ENCODE measurements at regions not wholly inside any gene's neighbourhood (a gene's known extent, or its start where the extent isn't known, plus 50 kb on each side); places are given as distances from the start of the nearest gene placed in this dataset.
"Not testable (repeated sequence)": the region's sequence is repeated elsewhere in the genome, so short reads cannot be mapped to it uniquely, and the experiment has no call there.

GRCh38 chr9:13461414-13461991 is 182.0 kb upstream of the MPDZ start:
- no peak for FAIRE-seq

GRCh38 chr9:13459071-13459470 is 179.6 kb upstream of the MPDZ start:
- no peak for FAIRE-seq

DNA sequence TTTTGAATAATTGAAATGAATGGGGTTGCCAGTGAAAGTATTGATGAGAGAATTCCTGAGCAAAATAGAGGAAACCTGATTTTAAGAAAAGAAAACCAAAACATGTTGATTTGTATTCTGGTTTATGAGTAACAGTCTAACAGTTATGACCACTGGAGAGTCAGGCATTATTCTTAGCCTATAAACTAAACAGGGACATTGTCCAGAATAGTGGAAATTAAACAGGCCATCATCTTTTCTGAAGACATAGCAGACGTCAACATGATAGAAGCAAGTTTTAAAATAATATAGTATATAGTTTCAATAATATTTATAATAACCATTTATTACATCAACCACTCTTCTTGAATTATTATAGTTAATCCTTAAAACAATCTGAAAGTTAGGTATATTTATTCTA is 178.3 kb upstream of the MPDZ start:
- FAIRE-seq: no peak

DNA sequence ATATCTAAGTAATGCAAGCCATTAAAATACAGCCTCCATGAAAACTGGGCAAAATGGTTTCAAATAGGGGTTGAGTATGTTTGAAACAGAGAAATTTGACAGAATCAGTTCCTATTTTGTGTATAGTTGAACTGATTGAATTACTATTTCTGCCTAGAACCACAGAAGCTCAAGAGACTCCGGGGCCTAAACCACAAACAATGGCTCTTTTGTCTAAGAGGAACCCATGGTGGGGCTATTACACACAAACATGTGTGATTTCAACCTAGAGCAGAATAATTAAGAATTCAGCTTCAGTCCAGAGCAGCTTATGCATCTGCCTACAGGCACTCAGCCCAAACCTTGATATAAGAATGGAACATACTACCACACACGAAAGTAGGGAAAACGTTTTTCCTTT is 171.2 kb upstream of the MPDZ start:
- no peak for FAIRE-seq

DNA sequence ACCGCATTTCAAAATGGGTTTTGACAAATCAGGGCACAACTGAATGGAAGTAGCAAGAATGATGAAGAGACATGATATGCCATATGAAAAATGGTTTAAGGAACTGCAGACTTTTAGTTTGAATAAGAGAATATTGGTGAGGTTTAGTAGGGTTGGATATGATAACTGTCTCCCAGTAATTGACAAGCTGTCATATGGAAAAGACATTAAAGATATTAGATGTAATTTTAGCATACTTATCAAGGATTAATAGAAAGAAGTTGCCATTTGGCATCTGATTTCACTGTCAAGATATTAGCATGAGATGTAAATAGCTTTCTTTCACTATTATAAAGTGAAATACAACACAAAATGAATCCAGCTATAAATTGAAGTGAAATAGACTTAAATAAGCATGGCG is 169.0 kb upstream of the MPDZ start:
- no peak for FAIRE-seq

DNA sequence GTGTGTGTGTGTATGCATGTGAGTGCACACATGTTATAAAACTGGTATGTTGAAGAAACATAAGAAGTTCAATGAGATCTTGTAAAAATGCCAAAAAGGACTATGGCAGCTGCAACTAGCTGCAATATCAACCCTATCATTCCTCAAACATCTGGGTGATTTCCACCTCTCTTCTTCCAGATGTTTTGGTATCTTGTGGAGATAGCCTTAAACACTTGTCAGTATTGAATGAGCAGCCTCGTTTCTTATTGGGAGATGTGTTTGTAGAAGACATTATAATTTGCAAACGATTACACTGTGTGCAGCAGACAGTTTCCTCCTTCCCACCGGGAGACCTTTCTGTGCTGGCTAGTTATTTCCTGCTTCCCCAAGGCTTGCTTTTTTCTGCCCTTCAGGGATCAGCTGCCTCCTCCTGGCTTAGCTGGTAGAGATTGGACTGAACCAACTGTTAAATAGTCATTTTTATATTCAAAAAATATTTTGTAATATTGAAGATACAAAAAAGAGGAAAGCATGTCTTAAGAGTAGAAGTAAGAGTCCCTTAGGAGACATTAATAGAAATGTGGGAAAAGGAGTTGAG is 168.4 kb upstream of the MPDZ start:
- FAIRE-seq: no peak

- FAIRE-seq: peak; percentile 31
These were observed 167.7 kb upstream of the MPDZ start for GRCh38 chr9:13446938-13447842.

DNA sequence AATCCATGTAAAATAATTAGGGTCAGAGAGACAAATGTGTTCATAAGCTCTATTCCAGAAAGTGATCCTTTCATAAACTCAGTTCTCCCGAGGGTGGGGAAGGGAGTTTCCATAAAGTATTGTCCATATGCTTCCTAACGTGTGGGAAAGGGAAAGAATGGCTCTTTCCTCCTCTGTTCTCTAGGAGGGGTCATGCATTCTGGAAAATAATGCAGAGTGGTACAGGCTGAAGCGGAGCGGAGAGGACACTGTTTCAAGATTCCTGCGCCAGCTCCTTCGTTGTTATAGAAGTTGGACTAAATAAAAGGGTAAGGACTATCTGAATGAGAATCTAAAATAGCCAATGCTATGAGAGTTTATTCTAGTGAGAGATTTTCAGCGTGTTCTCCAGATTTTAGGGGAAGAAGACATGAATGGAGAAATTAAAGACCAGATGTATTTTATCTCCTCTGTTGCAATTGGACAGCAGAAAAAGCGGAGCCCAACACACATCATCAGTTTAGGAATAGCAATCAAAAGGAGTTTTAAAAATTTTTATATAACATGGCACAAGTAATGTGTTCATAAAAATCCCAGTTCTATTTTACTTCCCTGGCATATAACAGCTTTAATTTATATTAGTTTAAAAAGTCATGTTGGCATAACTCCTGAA is 166.9 kb upstream of the MPDZ start:
- no peak for FAIRE-seq

DNA sequence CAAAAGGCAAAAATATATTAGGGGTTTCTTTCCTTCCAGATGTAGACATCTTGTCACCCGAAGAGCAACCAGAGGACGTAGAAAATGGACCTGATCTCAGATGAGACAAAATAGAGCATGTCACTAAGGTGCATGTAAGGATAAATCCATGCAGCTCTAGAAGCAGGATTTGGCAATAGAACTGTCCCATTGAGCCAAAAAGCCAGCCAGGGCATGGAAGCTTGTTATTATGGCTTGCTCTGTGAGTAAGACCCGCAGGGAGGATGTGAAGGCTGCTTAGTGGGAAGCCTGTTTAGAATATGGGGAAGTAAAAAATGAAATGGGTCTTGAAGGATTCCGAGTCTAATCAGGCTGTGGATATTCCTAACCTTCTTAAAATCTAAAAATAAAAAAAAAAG is 165.6 kb upstream of the MPDZ start:
- FAIRE-seq: no peak

- no peak for FAIRE-seq
These were observed 165.0 kb upstream of the MPDZ start for GRCh38 chr9:13444245-13445102.

DNA sequence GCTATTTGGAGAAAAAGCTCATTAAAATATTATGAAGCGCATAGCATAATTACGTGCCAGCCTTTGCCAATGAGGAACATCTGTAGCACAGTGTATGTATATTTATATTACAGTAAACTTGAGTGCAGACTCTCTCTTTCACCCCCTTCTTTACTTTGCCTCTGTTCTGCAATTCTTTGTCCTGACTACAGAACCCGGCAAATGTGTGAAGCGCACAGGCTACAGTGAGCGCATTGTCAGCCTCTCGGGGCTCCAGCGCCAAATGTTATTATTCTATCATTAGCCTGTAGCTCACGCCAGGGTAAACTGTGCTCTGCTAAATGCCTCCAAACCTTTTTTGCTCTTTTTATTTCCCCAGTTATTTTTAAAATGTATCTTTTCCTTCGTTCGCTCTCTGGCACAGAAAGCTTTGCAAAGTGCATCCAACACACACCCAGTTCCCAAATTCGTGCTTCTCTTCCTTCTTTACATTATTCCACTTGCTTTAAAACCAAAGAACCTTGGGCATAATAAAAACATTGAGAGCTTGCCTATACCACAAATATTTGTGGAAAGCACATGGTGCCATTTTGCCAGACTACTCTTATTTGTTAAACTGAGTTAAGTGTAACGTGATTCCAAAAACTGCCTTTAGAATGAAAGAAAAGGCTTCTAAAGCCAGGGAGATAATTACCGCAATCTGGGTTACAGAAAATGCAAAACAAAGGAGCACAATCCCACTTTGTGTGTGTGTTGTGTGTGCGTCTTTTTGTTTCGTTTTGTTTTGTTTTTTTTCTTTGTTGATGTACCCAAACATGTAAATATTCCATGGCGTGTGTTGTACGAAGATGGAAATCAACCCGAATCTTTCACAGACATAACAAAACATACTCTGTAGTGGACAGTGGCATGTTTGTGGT is 164.1 kb upstream of the MPDZ start:
- no peak for FAIRE-seq

GRCh38 chr9:13439685-13440476 is 160.4 kb upstream of the MPDZ start:
- FAIRE-seq: no peak

DNA sequence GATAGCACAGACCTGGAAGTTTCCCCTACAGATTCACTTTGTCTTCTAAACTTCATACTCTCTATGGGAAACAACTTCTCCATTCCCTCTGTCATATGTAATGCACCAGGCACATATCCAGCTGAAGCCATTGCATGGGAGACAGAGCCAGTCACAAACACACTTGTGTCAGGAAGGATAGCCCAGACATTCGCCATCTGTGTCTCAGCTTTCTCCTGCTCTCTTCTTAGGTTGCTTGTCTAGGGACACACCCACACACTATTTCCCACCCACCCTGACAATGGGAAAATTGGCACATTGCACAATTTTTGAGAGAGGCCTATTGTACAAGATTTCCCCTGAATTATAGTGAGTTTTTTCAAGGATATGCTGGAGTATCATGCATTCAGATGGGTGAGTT is 158.4 kb upstream of the MPDZ start:
- no peak for FAIRE-seq

DNA sequence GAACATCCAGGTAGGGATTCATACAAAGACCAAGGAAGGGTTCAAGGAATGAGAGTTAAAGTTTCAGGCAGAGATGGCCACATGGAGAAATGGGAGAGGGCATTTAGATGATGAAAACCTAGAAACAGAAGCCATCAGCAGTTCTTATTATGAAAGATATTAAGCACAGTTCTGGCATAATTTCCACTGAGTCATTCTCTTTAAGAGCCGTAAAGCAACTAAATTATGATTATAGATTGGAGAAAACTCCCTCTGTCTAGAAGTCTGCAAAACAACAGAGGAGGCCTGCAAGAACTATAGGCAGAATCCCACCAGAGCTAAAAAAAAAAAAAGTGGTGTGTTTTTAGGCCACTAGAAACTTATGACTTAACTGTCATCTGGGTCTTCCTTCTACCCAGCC is 157.1 kb upstream of the MPDZ start:
- no peak for FAIRE-seq

DNA sequence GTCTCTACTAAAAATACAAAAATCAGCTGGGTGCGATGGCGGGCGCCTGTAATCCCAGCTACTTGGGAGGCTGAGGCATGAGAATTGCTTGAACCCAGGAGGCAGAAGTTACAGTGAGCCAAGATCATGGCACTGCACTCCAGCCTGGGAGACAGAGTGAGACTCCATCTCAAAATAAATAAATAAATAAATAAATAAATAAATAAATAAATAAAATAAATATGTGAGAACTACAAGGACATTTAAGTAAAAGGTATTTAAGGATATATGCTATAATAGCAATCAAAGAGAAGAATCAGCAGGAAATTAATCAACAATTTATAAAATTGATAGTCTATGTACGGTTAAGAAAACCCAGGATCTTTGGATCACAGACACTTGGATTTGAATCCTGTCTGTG is 154.0 kb upstream of the MPDZ start:
- FAIRE-seq: not testable (repeated sequence)

- no peak for FAIRE-seq
These were observed 153.4 kb upstream of the MPDZ start for GRCh38 chr9:13432904-13433303.

- no peak for FAIRE-seq
These were observed 152.2 kb upstream of the MPDZ start for GRCh38 chr9:13431692-13432091.

- FAIRE-seq: no peak
These were observed 151.7 kb upstream of the MPDZ start for GRCh38 chr9:13431222-13431536.

DNA sequence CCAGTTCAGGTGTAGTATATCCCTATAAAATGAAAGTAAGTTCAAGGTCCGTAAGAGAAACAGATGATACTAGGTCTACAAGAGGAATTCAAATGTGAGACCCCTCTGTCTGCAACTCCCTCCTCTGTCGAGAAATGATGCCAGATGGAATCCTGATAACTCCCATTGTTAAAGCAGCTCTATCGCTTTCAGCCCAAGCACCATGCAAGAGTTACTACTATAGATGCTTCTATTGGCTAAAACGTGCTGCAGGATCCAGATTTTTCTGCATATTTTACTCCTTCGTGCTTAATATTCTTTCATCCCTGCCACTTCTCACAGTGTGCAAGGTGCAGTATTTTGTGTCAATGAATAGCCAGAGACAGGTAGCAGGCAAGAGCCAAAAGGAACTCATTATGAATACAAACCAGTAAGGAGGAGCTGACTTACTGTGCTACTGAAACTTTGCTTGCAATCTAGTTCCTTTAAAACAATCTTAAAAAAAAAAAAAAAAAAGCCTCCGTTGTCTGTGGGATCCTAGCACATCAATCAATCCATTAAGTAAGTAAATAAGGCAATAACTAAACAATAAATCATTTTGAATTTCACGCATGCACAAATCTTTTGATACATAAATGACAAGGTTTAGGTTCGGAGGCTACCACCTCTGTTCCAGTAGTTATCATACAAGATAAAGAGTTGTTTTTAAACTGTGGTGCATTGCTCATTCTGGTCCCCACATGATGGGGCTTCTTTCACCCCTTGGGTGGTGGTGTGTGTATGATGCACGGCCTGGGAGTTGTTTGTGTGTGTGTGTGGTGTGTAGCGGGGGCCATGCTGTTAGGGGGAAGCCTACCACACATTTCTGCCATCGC is 151.1 kb upstream of the MPDZ start:
- no peak for FAIRE-seq
